Central memory CD4-positive, alpha-beta T cell (primary cell): ENCODE measurements at regions not wholly inside any gene's neighbourhood (a gene's known extent, or its start where the extent isn't known, plus 50 kb on each side); places are given as distances from the start of the nearest gene placed in this dataset.
"Not testable (repeated sequence)": the region's sequence is repeated elsewhere in the genome, so short reads cannot be mapped to it uniquely, and the experiment has no call there.

Experiments
- DNase-seq: peaks from one replicate; pipeline ENCODE4 v3.0.0; 2022

DNA sequence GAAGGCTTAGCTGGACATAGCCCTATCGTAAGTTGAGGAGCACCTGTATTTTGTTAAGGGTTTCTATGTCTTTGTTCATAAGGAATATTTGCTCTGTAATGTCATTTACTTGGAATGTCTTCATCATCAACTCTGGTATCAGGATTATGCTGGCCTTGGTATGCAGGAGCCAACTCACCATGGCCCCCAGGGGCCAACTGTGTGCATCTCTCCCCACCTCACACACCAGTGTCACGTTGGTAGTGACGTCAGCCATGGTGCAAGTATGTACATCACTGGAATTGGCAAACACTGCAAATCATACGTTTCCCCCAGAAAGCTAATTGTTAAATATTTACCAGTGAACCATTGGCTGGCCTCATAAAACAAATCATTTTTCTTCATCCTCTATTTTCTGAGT lies 70.8 kb downstream of the YTHDF1 start:
- DNase-seq, result no peak

GRCh38 chr20:63142933-63143332 lies 73.0 kb downstream of the YTHDF1 start:
- DNase-seq, result no peak

GRCh38 chr20:63141531-63141930 lies 74.4 kb downstream of the YTHDF1 start:
- no peak for DNase-seq

DNA sequence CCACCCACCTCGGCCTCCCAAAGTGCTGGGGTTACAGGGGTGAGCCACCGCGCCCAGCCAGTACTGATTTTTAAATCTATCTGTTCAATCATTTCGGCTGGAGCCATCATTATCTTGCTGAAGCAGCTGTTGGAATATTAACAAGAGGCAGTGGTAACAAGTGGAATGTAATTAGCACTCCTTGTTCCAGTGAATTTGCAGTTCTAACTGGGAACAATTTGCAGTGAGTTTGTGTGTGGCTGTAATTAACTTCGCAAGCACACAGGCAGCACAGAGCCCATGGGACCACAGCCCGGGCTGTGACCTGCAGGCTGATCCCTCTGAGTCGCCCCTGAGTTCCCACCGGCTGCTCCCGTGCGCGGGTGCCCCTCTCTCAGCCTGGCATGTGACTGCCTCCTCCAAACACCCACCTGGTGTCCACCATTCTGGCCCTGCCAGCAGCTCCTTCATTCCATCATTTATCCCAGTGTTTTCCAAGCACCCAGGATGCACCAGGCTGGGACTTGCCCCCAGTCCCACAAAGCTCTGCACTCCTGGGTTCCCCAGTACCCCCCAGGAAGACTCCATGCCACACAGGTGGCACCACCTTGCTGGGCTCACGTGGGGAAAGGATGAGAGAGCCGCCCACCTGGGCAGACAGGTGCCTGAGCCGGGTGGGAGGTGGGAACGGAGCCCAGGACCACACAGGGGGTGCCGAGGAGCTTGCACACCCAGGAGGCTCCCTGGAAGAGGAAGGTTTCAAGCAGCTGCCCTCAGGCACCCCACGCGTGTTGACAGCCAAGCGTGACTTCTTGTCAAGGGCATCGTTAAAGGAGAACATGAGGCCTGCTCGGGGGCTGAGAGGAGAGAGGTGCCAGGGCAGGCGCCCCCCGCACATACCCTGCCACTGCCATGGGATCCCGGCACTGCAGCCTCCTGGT lies 75.2 kb downstream of the YTHDF1 start:
- no peak for DNase-seq

DNA sequence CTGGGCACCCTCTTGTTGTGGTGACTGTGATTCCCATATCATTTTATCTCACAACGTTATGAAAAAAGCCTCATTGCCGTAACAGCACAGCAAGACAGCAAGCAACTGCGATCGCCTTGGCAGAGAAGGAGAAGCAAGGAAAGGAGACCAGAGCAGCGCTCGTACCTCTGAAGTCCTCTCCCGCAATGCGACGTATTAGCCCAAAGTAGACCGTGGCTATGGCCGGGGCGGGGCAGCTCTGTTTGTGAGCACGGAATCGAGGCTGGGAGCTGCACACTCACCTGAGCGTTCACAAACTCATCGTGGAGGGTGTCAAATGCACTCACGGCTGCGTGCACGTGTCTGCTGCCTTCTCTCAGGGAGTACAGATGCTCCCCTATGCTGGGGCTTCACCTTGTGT lies 76.1 kb downstream of the YTHDF1 start:
- DNase-seq, result no peak

GRCh38 chr20:63139356-63139755 lies 76.6 kb downstream of the YTHDF1 start:
- DNase-seq, result no peak

- no peak for DNase-seq
Observed at GRCh38 chr20:63138855-63139341, 77.0 kb downstream of the YTHDF1 start.

- DNase-seq, result no peak
Observed at GRCh38 chr20:63137851-63138415, 78.0 kb downstream of the YTHDF1 start.

DNA sequence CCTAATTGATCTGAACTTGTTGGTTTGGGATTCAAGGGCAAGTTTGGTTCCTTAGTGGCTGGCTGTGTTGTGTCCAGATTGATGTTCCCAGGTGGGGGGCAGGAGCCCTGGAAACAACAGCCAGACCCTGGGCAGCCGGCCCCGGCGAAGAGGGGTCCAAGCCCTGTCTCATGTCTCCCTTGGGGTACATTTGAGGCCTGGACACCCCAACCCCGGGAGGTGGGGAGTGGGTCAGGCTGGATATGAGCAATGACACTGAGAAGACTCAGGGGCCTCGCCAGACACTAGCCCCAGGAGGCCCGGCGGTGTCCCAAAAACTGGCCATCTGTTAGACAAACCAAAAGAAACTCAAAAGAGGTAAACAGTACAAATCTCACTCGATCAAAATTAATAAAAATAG lies 79.6 kb downstream of the YTHDF1 start:
- DNase-seq, result no peak

DNA sequence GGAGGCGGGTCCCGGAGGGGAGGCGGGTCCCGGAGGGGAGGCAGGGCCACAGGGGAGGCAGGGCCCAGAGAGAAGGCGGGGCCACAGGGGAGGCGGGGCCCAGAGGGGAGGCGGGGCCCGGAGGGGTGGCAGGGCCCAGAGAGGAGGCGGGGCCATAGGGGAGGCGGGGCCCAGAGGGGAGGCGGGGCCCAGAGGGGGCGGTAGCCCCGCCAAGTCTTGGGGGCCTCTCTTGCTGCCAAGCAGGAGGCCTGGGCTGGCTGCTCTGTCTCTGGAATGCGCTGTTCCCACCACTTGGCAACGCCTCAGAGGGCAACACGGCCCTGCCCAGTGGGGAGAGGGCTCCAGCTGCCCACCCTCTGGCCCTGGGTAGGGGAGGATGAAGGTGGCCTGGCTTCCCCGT lies 80.5 kb downstream of the YTHDF1 start:
- no peak for DNase-seq

DNA sequence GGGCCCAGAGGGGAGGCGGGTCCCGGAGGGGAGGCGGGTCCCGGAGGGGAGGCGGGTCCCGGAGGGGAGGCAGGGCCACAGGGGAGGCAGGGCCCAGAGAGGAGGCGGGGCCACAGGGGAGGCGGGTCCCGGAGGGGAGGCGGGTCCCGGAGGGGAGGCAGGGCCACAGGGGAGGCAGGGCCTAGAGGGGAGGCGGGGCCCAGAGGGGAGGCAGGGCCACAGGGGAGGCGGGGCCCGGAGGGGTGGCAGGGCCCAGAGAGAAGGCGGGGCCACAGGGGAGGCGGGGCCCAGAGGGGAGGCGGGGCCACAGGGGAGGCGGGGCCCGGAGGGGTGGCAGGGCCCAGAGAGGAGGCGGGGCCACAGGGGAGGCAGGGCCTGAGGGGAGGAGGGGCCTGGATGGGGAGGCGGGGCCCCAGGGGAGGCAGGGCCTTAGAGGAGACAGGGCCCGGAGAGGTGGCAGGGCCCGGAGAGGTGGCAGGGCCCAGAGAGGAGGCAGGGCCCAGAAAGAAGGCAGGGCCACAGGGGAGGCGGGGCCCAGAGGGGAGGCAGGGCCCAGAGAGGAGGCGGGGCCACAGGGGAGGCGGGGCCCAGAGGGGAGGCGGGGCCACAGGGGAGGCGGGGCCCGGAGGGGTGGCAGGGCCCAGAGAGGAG lies 81.1 kb downstream of the YTHDF1 start:
- DNase-seq, result not testable (repeated sequence)

- DNase-seq, result no peak
Observed at GRCh38 chr20:63134201-63134612, 81.7 kb downstream of the YTHDF1 start.

DNA sequence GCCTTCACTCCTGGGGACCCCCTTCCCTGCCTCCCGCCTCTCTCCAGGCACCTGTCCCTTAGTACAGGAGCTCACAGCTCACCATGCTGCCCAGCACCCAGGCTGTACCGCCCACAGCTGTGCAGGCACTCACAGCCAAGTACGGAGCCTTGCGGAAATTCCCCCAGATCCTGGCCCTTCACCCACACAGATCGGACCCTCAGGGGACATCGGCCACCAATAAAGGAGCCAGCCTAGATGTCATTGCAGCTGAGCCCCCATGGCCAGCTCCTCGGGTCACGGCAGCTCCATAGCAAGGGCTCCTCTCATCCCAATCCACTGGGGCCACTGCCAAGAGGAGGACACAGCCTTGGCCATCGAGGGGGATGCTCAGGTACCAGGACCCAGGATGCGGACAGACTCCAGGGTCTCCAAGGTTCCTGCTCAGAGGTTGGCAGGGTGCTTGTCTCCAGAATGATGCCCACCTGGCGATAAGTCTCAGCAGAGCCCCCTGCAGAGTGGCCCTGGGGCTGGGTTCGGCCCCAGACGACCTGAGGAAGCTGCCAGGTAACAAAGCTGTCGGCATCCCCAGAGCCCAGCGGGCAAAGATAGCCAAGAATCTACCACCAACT lies 82.3 kb downstream of the YTHDF1 start:
- no peak for DNase-seq

- DNase-seq, result no peak
Observed at GRCh38 chr20:63132715-63133471, 83.0 kb downstream of the YTHDF1 start.

- DNase-seq, result no peak
Observed at GRCh38 chr20:63132131-63132714, 83.7 kb downstream of the YTHDF1 start.

GRCh38 chr20:63130658-63131577 lies 85.0 kb downstream of the YTHDF1 start:
- DNase-seq, result no peak

- DNase-seq, result no peak
Observed at GRCh38 chr20:63129991-63130657, 85.8 kb downstream of the YTHDF1 start.

DNA sequence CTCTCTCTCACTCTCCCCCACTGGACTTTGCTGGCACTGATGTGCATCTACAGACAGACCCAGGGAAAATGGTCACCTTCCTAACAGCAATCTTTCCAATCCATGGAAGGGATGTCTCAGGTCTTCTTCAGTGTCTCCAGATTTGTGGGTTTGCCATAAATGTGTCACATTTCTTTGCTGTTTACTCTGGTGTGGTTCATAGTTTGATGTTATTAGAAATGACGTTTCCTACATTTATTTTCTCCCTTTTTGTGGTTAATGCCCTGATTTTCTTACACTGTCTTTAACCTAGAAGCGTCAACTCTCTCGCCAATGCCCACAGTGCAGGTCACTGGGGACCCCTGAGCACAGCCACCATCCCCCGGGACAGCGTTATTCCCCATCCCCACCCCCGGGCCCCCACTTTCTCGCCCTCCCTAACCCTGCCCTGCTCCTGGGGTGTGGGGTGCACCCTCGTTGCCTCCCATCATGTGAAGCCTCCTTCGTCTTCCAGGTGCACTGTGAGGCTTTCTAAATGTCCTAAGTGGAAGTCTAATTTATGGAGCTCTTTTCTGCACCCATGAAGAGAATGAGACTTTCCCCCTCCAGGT lies 86.5 kb downstream of the YTHDF1 start:
- DNase-seq, result no peak

GRCh38 chr20:63128956-63129355 lies 87.0 kb downstream of the YTHDF1 start:
- DNase-seq, result no peak

DNA sequence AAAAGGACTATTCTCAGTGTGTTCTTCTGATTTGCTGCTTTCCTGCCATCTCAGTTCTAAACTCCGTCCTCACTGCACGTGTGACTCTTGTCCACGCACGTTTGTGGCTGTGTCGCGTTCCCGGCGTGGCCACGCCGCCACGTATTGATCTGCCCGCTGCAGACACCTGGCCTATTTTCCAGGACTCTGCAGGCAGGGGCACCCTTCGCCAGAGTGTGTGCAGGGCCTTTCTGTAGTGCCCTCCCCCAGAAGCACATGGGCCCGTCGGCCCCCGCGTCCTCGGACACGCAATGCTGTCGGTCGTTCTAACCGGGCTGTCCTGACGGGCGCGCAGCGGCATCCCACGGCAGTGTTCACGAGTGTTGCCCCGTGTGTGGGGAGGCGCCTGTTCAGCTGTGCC lies 87.6 kb downstream of the YTHDF1 start:
- no peak for DNase-seq
